ENCODE measurements at regions not wholly inside any gene's neighbourhood (a gene's known extent, or its start where the extent isn't known, plus 50 kb on each side); places are given as distances from the start of the nearest gene placed in this dataset.

DNA sequence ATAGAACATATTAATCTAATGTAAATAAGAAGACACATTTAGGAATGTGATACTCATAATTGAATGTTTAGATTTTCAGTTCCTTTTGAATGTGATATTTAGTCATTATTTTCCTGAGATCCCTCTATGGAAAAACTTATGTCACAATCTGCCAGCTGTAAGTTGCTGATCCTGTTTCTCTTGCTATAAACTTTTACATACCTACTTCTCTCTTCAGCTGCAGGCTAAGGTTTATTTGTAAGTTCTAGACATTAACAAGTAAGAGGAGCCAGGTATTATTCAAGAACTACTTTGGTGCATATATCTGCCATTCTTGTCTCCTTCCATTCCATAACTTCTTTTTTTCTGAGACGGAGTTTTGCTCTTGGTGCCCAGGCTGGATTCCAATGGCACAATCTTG lies 462.4 kb downstream of the PRR16 start:
- CTCF ChIA-PET, result no interaction called here
- Histone ChIP-seq H3K79me2 (ENCODE audit: control insufficient read depth, insufficient read depth, low read length) (no peaks in the 10 kb centered on the region), H3K9me3 (ENCODE audit: control extremely low read depth in 1 of 3, control insufficient read depth in 2 of 3, insufficient read depth in 1 of 3, low read length in 2 of 3) (no peaks in the 10 kb centered on the region), H3K4me3 (ENCODE audit: control extremely low read depth in 1 of 5, extremely low read depth in 1 of 5, insufficient read depth in 1 of 5, low read depth in 2 of 5, low read length in 4 of 5) (no peak overlapping the region), H3K27ac (ENCODE audit: low read length in 2 of 2) (no peak overlapping the region), H4K20me1 (ENCODE audit: control insufficient read depth, insufficient read depth, low read length, poor library complexity, severe bottlenecking) (no peaks in the 10 kb centered on the region), H3K4me1 (ENCODE audit: control insufficient read depth in 2 of 2, insufficient read depth in 2 of 2, low read length in 2 of 2) (no peaks in the 10 kb centered on the region), H3K36me3 (replicated peaks in 1 of 2; ENCODE audit: control extremely low read depth in 1 of 2, control insufficient read depth in 1 of 2, extremely low read depth in 1 of 2, insufficient read depth in 2 of 2, low read length in 1 of 2) (no peaks in the 10 kb centered on the region), H3K27me3 (replicated peaks in 1 of 4; ENCODE audit: control extremely low read depth in 1 of 4, control insufficient read depth in 3 of 4, insufficient read depth in 4 of 4, low read length in 3 of 4) (no peaks in the 10 kb centered on the region), H3K9ac (ENCODE audit: low read length) (no peak overlapping the region), H2AFZ (ENCODE audit: insufficient read depth, low read depth, low read length, poor library complexity, severe bottlenecking) (no peak overlapping the region), H3K4me2 (replicated peaks; ENCODE audit: low read depth, low read length, poor library complexity, severe bottlenecking) (no peak overlapping the region)
- Mint-ChIP-seq H3K27me3 (no peaks in the 10 kb centered on the region), H3K27ac (no peak overlapping the region), H3K9me3 (ENCODE audit: insufficient read depth) (no peaks in the 10 kb centered on the region), H3K4me1 (no peaks in the 10 kb centered on the region), H3K4me3 (no peak overlapping the region)
- DNase-seq (no peak), ATAC-seq (ENCODE audit: low read depth) (no peak)
- intact Hi-C loops (cut with micrococcal nuclease), result no loop called here
- 100% methylated on average over 1 of the region's 1 CpG for WGBS (ENCODE audit: insufficient coverage)
- TF ChIP-seq, protein P1, sequence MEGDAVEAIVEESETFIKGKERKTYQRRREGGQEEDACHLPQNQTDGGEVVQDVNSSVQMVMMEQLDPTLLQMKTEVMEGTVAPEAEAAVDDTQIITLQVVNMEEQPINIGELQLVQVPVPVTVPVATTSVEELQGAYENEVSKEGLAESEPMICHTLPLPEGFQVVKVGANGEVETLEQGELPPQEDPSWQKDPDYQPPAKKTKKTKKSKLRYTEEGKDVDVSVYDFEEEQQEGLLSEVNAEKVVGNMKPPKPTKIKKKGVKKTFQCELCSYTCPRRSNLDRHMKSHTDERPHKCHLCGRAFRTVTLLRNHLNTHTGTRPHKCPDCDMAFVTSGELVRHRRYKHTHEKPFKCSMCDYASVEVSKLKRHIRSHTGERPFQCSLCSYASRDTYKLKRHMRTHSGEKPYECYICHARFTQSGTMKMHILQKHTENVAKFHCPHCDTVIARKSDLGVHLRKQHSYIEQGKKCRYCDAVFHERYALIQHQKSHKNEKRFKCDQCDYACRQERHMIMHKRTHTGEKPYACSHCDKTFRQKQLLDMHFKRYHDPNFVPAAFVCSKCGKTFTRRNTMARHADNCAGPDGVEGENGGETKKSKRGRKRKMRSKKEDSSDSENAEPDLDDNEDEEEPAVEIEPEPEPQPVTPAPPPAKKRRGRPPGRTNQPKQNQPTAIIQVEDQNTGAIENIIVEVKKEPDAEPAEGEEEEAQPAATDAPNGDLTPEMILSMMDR (IDR thresholded peaks at IDR 0.05), result no peak
- TF ChIP-seq EZH2 (IDR thresholded peaks at IDR 0.05; ENCODE audit: borderline replicate concordance, insufficient read depth, low read depth, low read length, poor library complexity, severe bottlenecking), result no peak
- POLR2A ChIA-PET, result no interaction called here

DNA sequence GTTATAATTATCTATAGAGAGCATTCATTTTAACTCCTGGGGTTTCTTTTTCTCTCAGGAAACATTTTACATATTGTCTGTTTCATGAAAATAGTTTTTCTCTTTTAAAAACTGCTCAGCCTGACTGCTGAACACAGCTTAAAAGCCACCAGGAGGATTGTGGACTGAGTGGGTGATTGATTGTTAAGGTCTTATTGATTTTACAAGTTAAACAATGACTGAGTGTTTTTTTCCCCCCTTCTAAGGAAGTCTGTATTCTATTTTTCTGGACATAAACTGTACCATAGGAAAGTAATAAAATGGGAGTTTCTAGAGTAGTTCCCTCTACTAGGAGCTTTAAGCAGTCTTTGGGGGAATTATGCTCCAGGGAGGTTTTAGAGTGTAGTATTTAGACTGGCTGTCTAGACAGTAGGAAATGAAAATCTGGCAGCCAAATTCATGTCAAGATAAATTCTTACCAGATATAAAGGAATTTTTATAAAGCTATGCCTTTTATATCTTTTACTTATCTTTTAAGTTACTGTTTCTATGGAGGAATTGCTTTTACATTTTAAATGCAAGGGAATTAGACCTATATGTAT lies 463.9 kb downstream of the PRR16 start:
- Histone ChIP-seq H3K4me2 (replicated peaks; ENCODE audit: low read depth, low read length, poor library complexity, severe bottlenecking) (no peak overlapping the region), H3K9me3 (ENCODE audit: control extremely low read depth in 1 of 3, control insufficient read depth in 2 of 3, insufficient read depth in 1 of 3, low read length in 2 of 3) (no peaks in the 10 kb centered on the region), H3K9ac (ENCODE audit: low read length) (no peak overlapping the region), H3K4me3 (ENCODE audit: control extremely low read depth in 1 of 5, extremely low read depth in 1 of 5, insufficient read depth in 1 of 5, low read depth in 2 of 5, low read length in 4 of 5) (no peak overlapping the region), H3K27ac (ENCODE audit: low read length in 2 of 2) (no peak overlapping the region), H3K4me1 (ENCODE audit: control insufficient read depth in 2 of 2, insufficient read depth in 2 of 2, low read length in 2 of 2) (no peaks in the 10 kb centered on the region), H3K27me3 (replicated peaks in 1 of 4; ENCODE audit: control extremely low read depth in 1 of 4, control insufficient read depth in 3 of 4, insufficient read depth in 4 of 4, low read length in 3 of 4) (no peaks in the 10 kb centered on the region), H2AFZ (ENCODE audit: insufficient read depth, low read depth, low read length, poor library complexity, severe bottlenecking) (no peak overlapping the region), H3K79me2 (ENCODE audit: control insufficient read depth, insufficient read depth, low read length) (no peaks in the 10 kb centered on the region), H3K36me3 (replicated peaks in 1 of 2; ENCODE audit: control extremely low read depth in 1 of 2, control insufficient read depth in 1 of 2, extremely low read depth in 1 of 2, insufficient read depth in 2 of 2, low read length in 1 of 2) (no peaks in the 10 kb centered on the region), H4K20me1 (ENCODE audit: control insufficient read depth, insufficient read depth, low read length, poor library complexity, severe bottlenecking) (no peaks in the 10 kb centered on the region)
- Mint-ChIP-seq H3K4me1 (no peaks in the 10 kb centered on the region), H3K4me3 (no peak overlapping the region), H3K27ac (no peak overlapping the region), H3K9me3 (ENCODE audit: insufficient read depth) (no peaks in the 10 kb centered on the region), H3K27me3 (no peaks in the 10 kb centered on the region)
- DNase-seq (no peak), ATAC-seq (ENCODE audit: low read depth) (no peak)
- ChIA-PET CTCF (no interaction called here), POLR2A (no interaction called here)
- TF ChIP-seq, protein P1 (IDR thresholded peaks at IDR 0.05), result no peak
- no peak for TF ChIP-seq EZH2 (IDR thresholded peaks at IDR 0.05; ENCODE audit: borderline replicate concordance, insufficient read depth, low read depth, low read length, poor library complexity, severe bottlenecking)
- intact Hi-C loops (cut with micrococcal nuclease), result no loop called here

All from B cell (primary cell).